SU-DHL-6 (cell line): ENCODE measurements at regions not wholly inside any gene's neighbourhood (a gene's known extent, or its start where the extent isn't known, plus 50 kb on each side); places are given as distances from the start of the nearest gene placed in this dataset.
A peak's percentile ranks its signal among the peaks of the same experiment; 100 is the strongest.

Experiments used
- H2AFZ ChIP-seq: fragments of 200-600 bp; sonication (generic); 2 replicates; pipeline ENCODE4 v1.6.1; 2014; ENCODE audit warnings: low read depth, mild to moderate bottlenecking, moderate library complexity, mixed read lengths, antibody characterized with exemption, low read length; ENCODE audit not compliant: severe bottlenecking
- H3F3A ChIP-seq: fragments of 200-600 bp; shearing (Covaris generic); 2 replicates; pipeline ENCODE4 v1.6.0; 2016; ENCODE audit warnings: antibody characterized with exemption, mild to moderate bottlenecking; ENCODE audit not compliant: insufficient read depth
- H3K27ac ChIP-seq: fragments of 200-600 bp; sonication (generic); 2 replicates; pipeline ENCODE4 v1.5.1; 2016; ENCODE audit warnings: low read depth, mild to moderate bottlenecking, low read length, moderate library complexity, mixed read lengths
- H3K27me3 ChIP-seq: fragments of 200-600 bp; sonication (generic), shearing (Covaris generic); 2 replicates; pipeline ENCODE4 v1.6.0; 2014; ENCODE audit warnings: mild to moderate bottlenecking, low read length
- H3K36me3 ChIP-seq: fragments of 200-600 bp; sonication (generic); 2 replicates; pipeline ENCODE4 v1.6.1; 2014; ENCODE audit warnings: mild to moderate bottlenecking, low read length, mixed read lengths
- H3K4me2 ChIP-seq: fragments of 300-600, 200-600 bp; shearing (Covaris generic), sonication (generic); 2 replicates; pipeline ENCODE4 v1.6.0; 2014; ENCODE audit warnings: low read length, low read depth, mild to moderate bottlenecking; ENCODE audit not compliant: poor library complexity, severe bottlenecking
- H3K4me3 ChIP-seq: fragments of 200-600 bp; sonication (generic); 2 replicates; pipeline ENCODE4 v1.5.1; 2014; ENCODE audit warnings: antibody characterized with exemption, low read length, mild to moderate bottlenecking, mixed read lengths; ENCODE audit not compliant: insufficient read depth, poor library complexity, severe bottlenecking
- H3K79me2 ChIP-seq: fragments of 200-600 bp; sonication (generic); 2 replicates; pipeline ENCODE4 v1.6.1; 2014; ENCODE audit warnings: mild to moderate bottlenecking, low read length, moderate library complexity; ENCODE audit not compliant: insufficient read depth
- H3K9ac ChIP-seq: fragments of 200-600 bp; sonication (generic); 2 replicates; pipeline ENCODE4 v1.7.0; 2014; ENCODE audit warnings: mild to moderate bottlenecking, low read length
- H3K9me2 ChIP-seq: fragments of 200-600 bp; sonication (generic); replicated peaks from 2 replicates; pipeline ENCODE4 v1.6.1; 2014; ENCODE audit warnings: low read length; ENCODE audit not compliant: insufficient read depth
- H3K9me3 ChIP-seq: fragments of 200-600 bp; sonication (generic); 2 replicates; pipeline ENCODE4 v1.6.1; 2014; ENCODE audit warnings: low read length, mixed read lengths; ENCODE audit not compliant: insufficient read depth
- H4K20me1 ChIP-seq: fragments of 200-600 bp; sonication (generic); 2 replicates; pipeline ENCODE4 v1.6.1; 2014; ENCODE audit warnings: low read depth, mild to moderate bottlenecking, antibody characterized with exemption, low read length, moderate library complexity, mixed read lengths
- CTCF ChIP-seq: fragments of 200-600 bp; sonication (generic); IDR thresholded peaks from one replicate; pipeline ENCODE4 v1.5.1; 2017; ENCODE audit warnings: antibody characterized with exemption, mild to moderate bottlenecking, low read length, moderate library complexity; ENCODE audit not compliant: insufficient read depth, poor library complexity, severe bottlenecking
- EZH2phosphoT487 ChIP-seq: fragments of 200-600 bp; sonication (generic), shearing (Covaris generic); conservative IDR thresholded peaks from 2 replicates; pipeline ENCODE4 v1.6.1; 2018; ENCODE audit warnings: mild to moderate bottlenecking, antibody characterized with exemption, low read length, moderate library complexity, mixed read lengths

- no peaks in the 10 kb centered on the region for H4K20me1 ChIP-seq
- H3K9me2 ChIP-seq: no peaks in the 10 kb centered on the region
- no peaks in the 10 kb centered on the region for H3K79me2 ChIP-seq
- peaks cover 43% of the 10 kb centered on the region for H3F3A ChIP-seq
- H3K27me3 ChIP-seq: no peaks in the 10 kb centered on the region
- no peaks in the 10 kb centered on the region for H3K9me3 ChIP-seq
- TF ChIP-seq EZH2phosphoT487 (no peak), CTCF (no peak)
- H3K4me2 ChIP-seq: peak overlapping the region; percentile 68
- H3K9ac ChIP-seq: peak overlapping the region; percentile 13; the same call in 1 of the 2 replicates
- H3K36me3 ChIP-seq: no peaks in the 10 kb centered on the region
- peak overlapping the region; percentile 82; the same call in 1 of the 2 replicates for H3K27ac ChIP-seq
- H2AFZ ChIP-seq: no peak overlapping the region
- H3K4me3 ChIP-seq: no peak overlapping the region
Measured at GRCh38 chr1:234980645-234981396, 147.8 kb downstream of the TOMM20 start.

GRCh38 chr1:234980291-234980644 lies 148.4 kb downstream of the TOMM20 start:
- TF ChIP-seq CTCF: no peak
- no peak for TF ChIP-seq EZH2phosphoT487
- Histone ChIP-seq H3F3A (peaks cover 43% of the 10 kb centered on the region), H3K27me3 (no peaks in the 10 kb centered on the region), H3K4me2 (peak overlapping the region; percentile 68), H2AFZ (no peak overlapping the region), H3K79me2 (no peaks in the 10 kb centered on the region), H4K20me1 (no peaks in the 10 kb centered on the region), H3K36me3 (no peaks in the 10 kb centered on the region), H3K4me3 (no peak overlapping the region), H3K9me2 (no peaks in the 10 kb centered on the region), H3K9ac (peak overlapping the region; percentile 13; the same call in 1 of the 2 replicates), H3K9me3 (no peaks in the 10 kb centered on the region), H3K27ac (peak overlapping the region; percentile 82; the same call in 1 of the 2 replicates)

GRCh38 chr1:234979296-234980279 lies 149.0 kb downstream of the TOMM20 start:
- Histone ChIP-seq H3K27ac (peak overlapping the region; percentile 82), H2AFZ (peak overlapping the region; percentile 48), H3K79me2 (no peaks in the 10 kb centered on the region), H3K27me3 (no peaks in the 10 kb centered on the region), H3F3A (peaks cover 43% of the 10 kb centered on the region), H3K4me3 (peak overlapping the region; percentile 33), H3K9ac (peak overlapping the region; percentile 42), H3K36me3 (no peaks in the 10 kb centered on the region), H3K4me2 (peak overlapping the region; percentile 68), H4K20me1 (no peaks in the 10 kb centered on the region), H3K9me2 (no peaks in the 10 kb centered on the region), H3K9me3 (no peaks in the 10 kb centered on the region)
- TF ChIP-seq CTCF (no peak), EZH2phosphoT487 (no peak)
